A549 (cell line): ENCODE measurements at regions not wholly inside any gene's neighbourhood (a gene's known extent, or its start where the extent isn't known, plus 50 kb on each side); places are given as distances from the start of the nearest gene placed in this dataset.

Experiments used
- ATAC-seq, 2 experiments: fragments of 200-7000 bp in 1 of 2; fragments of >200 bp in 1 of 2; cut with Nextera tagmentation in 1 of 2; cut with Tn5 transposase in 1 of 2; 3 replicates each; pipeline versions ENCODE4 v1.8.0 to v1.9.1; 2018 to 2020; ENCODE audit warnings: mild to moderate bottlenecking in 1 of 2, moderate library complexity in 1 of 2
- CTCF ChIA-PET: fragments of 300-600 bp; sonication (Branson Sonifier 250); formaldehyde crosslinking; extraction: SDS; loops from one replicate; lab custom pipeline; 2021; ENCODE audit warnings: antibody characterized with exemption, inconsistent platforms; lab: Yijun Ruan, JAX
- POLR2A ChIA-PET: fragments of 350-600 bp; formaldehyde crosslinking; extraction: SDS; loops from one replicate; lab custom pipeline; 2021; ENCODE audit warnings: antibody characterized with exemption, inconsistent platforms; lab: Yijun Ruan, JAX
- DNase-seq, 2 experiments: peaks; one replicate each; pipeline versions ENCODE4 v3.0.0 to v3.0.0-alpha.2; 2011 to 2016; ENCODE audit warnings: low read depth in 1 of 2, low spot score in 1 of 2
- FAIRE-seq: peaks from 2 replicates; lab custom pipeline; 2011; peaks lifted over from hg19 to GRCh38; lab: Jason Lieb, UNC
- H3K27ac ChIP-seq, 2 experiments: fragments of >200 bp; sonication (Bioruptor Twin); formaldehyde crosslinking; 3 replicates each; pipeline ENCODE4 v1.5.1; 2016 to 2017
- H3K4me1 ChIP-seq: fragments of >200 bp; sonication (Bioruptor Twin); formaldehyde crosslinking; 3 replicates; pipeline ENCODE4 v1.6.1; 2016
- H3K4me2 ChIP-seq: fragments of >200 bp; sonication (Bioruptor Twin); formaldehyde crosslinking; 3 replicates; pipeline ENCODE4 v1.6.1; 2016
- H3K4me3 ChIP-seq: fragments of >200 bp; sonication (Bioruptor Twin); formaldehyde crosslinking; 3 replicates; pipeline ENCODE4 v1.5.1; 2016
- H3K9me3 ChIP-seq: fragments of >200 bp; sonication (Bioruptor Twin); formaldehyde crosslinking; 3 replicates; pipeline ENCODE4 v1.6.1; 2016
- BCL3 ChIP-seq: fragments of >200 bp; sonication (Bioruptor Twin); formaldehyde crosslinking; IDR thresholded peaks from 3 replicates; pipeline ENCODE4 v1.6.1; 2016
- BHLHE40 ChIP-seq: IDR thresholded peaks from 2 replicates; pipeline ENCODE4 v1.6.1; 2012; ENCODE audit warnings: low read depth, low read length, inconsistent platforms
- EHMT2 ChIP-seq: fragments of 200-600 bp; sonication (generic); IDR thresholded peaks from 2 replicates; pipeline ENCODE4 v1.6.1; 2016; ENCODE audit warnings: antibody characterized with exemption, low read depth, mild to moderate bottlenecking, moderate library complexity
- EP300 ChIP-seq, 2 experiments: fragments of >200 bp; sonication (Bioruptor Twin); formaldehyde crosslinking; IDR thresholded peaks; 2 replicates in 1 of 2; 3 replicates in 1 of 2; pipeline ENCODE4 v1.6.1; 2016 to 2017
- FOSL2 ChIP-seq, 2 experiments: fragments of 450-650 bp in 1 of 2; fragments of >200 bp in 1 of 2; sonication (Bioruptor Twin) in 1 of 2; formaldehyde crosslinking; IDR thresholded peaks; 2 replicates each; pipeline versions ENCODE4 v1.5.0 to v1.6.1; 2016 to 2020; ENCODE audit warnings: mild to moderate bottlenecking in 1 of 2, moderate library complexity in 1 of 2
- GATA3 ChIP-seq: IDR thresholded peaks from 2 replicates; pipeline ENCODE4 v1.6.1; 2012; ENCODE audit warnings: borderline replicate concordance
- HOXB5 ChIP-seq: fragments of 250-450 bp; sonication (Bioruptor Pico); IDR thresholded peaks from 2 replicates; pipeline ENCODE4 v1.5.0; 2020; ENCODE audit warnings: mild to moderate bottlenecking, moderate library complexity
- JUNB ChIP-seq: fragments of >200 bp; sonication (Bioruptor Twin); formaldehyde crosslinking; IDR thresholded peaks from 2 replicates; pipeline ENCODE4 v1.6.1; 2016
- MYC ChIP-seq: IDR thresholded peaks from 2 replicates; pipeline ENCODE4 v1.6.1; 2012; ENCODE audit warnings: mild to moderate bottlenecking, inconsistent platforms, low read length, improper control_type of control experiment, borderline replicate concordance
- NPAS2 ChIP-seq: fragments of 250-450 bp; sonication (Bioruptor Pico); IDR thresholded peaks from 2 replicates; pipeline ENCODE4 v1.8.0; 2022; ENCODE audit warnings: mild to moderate bottlenecking, moderate library complexity, borderline replicate concordance
- NR3C1 ChIP-seq: fragments of >200 bp; sonication (Bioruptor Twin); formaldehyde crosslinking; IDR thresholded peaks from 3 replicates; pipeline ENCODE4 v1.6.1; 2017
- PBX3 ChIP-seq: IDR thresholded peaks from 2 replicates; pipeline ENCODE4 v1.6.1; 2012
- POLR2AphosphoS2 ChIP-seq: conservative IDR thresholded peaks from 2 replicates; pipeline ENCODE4 v1.6.1; 2012; ENCODE audit warnings: low read length, improper control_type of control experiment, inconsistent platforms
- REST ChIP-seq: fragments of 200-600 bp; sonication (generic); IDR thresholded peaks from 2 replicates; pipeline ENCODE4 v1.6.1; 2016; ENCODE audit warnings: antibody characterized with exemption, mild to moderate bottlenecking, moderate library complexity
- RFX5 ChIP-seq: fragments of 450-650 bp; IDR thresholded peaks from 2 replicates; pipeline ENCODE4 v1.7.1; 2014; ENCODE audit warnings: antibody characterized with exemption, mild to moderate bottlenecking, moderate library complexity
- TFCP2L1 ChIP-seq: fragments of 250-450 bp; sonication (Bioruptor Pico); IDR thresholded peaks from 2 replicates; pipeline ENCODE4 v1.5.0; 2021; ENCODE audit warnings: mild to moderate bottlenecking
- ZFP36 ChIP-seq: fragments of 450-650 bp; IDR thresholded peaks from 2 replicates; pipeline ENCODE4 v1.6.1; 2014; ENCODE audit warnings: borderline replicate concordance; ENCODE audit not compliant: partially characterized antibody
- ZSCAN20 ChIP-seq: fragments of 250-450 bp; sonication (Bioruptor Pico); IDR thresholded peaks from 2 replicates; pipeline ENCODE4 v1.8.0; 2022; ENCODE audit warnings: mild to moderate bottlenecking, moderate library complexity
- WGBS: methylation state at CpG from one replicate; pipeline ENCODE4 v1.1.6; 2017; ENCODE audit errors: missing lambda C conversion rate; 5-methylcytosine and 5-hydroxymethylcytosine counted together
- TF ChIP-seq, protein P1 (sequence below): fragments of 450-650 bp; IDR thresholded peaks from 2 replicates; pipeline ENCODE4 v1.6.1; 2014; ENCODE audit warnings: antibody characterized with exemption
- TF ChIP-seq, protein P2 (sequence below): fragments of >200 bp; sonication (Bioruptor Twin); formaldehyde crosslinking; IDR thresholded peaks from 3 replicates; pipeline ENCODE4 v1.5.1; 2016
- TF ChIP-seq, protein P3 (sequence below): fragments of >200 bp; sonication (Bioruptor Twin); formaldehyde crosslinking; IDR thresholded peaks from 2 replicates; pipeline ENCODE4 v1.6.1; 2016
- TF ChIP-seq, protein P4 (sequence below): fragments of 250-450 bp; sonication (Bioruptor Pico); IDR thresholded peaks from 2 replicates; pipeline ENCODE4 v1.5.0; 2020; ENCODE audit warnings: low read depth, mild to moderate bottlenecking, moderate library complexity

DNA sequence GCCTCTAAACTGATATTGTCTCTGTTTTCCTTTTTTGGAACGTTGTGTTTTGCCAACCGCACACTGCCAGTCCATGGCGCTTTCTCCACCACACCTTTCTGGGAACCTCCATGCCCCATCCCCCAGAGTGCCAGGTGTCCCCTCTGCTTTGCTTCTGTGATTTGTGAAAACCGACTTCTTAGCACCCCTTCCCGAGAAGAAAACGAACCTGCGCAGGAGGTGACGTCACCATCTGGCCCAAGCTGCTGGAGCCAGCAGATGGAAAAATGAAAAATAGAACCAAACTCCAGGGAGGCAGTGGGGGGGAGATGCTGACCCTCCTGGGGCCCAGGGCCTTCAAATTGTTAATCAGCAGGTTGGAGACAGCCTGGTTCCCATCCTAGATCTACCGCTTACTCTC lies 103.8 kb downstream of the HTR5A start:
- WGBS = 54% methylated on average over 9 of the region's 9 CpGs
- ATAC-seq = no peak
- no peak overlapping the region for H3K4me3 ChIP-seq
- H3K9me3 ChIP-seq = no peaks in the 10 kb centered on the region
- H3K4me1 ChIP-seq = no peaks in the 10 kb centered on the region
- no peak for FAIRE-seq
- no peak overlapping the region for H3K27ac ChIP-seq
- ChIA-PET POLR2A (no interaction called here), CTCF (no interaction called here)
- TF ChIP-seq JUNB (no peak), POLR2AphosphoS2 (no peak), EHMT2 (no peak), TFCP2L1 (CRISPR knock-in tag) (no peak), HOXB5 (CRISPR knock-in tag) (no peak), RFX5 (no peak), MYC (no peak), FOSL2 (IDR thresholded peaks at IDR 0.05) (no peak), FOSL2 (CRISPR knock-in tag; IDR thresholded peaks at IDR 0.05) (no peak), GATA3 (no peak), ZSCAN20 (CRISPR knock-in tag) (no peak), BCL3 (no peak), PBX3 (no peak), ZFP36 (no peak), NR3C1 (no peak)
- TF ChIP-seq, protein P1, sequence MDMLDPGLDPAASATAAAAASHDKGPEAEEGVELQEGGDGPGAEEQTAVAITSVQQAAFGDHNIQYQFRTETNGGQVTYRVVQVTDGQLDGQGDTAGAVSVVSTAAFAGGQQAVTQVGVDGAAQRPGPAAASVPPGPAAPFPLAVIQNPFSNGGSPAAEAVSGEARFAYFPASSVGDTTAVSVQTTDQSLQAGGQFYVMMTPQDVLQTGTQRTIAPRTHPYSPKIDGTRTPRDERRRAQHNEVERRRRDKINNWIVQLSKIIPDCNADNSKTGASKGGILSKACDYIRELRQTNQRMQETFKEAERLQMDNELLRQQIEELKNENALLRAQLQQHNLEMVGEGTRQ = no peak
- TF ChIP-seq, protein P2, sequence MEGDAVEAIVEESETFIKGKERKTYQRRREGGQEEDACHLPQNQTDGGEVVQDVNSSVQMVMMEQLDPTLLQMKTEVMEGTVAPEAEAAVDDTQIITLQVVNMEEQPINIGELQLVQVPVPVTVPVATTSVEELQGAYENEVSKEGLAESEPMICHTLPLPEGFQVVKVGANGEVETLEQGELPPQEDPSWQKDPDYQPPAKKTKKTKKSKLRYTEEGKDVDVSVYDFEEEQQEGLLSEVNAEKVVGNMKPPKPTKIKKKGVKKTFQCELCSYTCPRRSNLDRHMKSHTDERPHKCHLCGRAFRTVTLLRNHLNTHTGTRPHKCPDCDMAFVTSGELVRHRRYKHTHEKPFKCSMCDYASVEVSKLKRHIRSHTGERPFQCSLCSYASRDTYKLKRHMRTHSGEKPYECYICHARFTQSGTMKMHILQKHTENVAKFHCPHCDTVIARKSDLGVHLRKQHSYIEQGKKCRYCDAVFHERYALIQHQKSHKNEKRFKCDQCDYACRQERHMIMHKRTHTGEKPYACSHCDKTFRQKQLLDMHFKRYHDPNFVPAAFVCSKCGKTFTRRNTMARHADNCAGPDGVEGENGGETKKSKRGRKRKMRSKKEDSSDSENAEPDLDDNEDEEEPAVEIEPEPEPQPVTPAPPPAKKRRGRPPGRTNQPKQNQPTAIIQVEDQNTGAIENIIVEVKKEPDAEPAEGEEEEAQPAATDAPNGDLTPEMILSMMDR = no peak
- no peak for DNase-seq
- H3K4me2 ChIP-seq = no peak overlapping the region

DNA sequence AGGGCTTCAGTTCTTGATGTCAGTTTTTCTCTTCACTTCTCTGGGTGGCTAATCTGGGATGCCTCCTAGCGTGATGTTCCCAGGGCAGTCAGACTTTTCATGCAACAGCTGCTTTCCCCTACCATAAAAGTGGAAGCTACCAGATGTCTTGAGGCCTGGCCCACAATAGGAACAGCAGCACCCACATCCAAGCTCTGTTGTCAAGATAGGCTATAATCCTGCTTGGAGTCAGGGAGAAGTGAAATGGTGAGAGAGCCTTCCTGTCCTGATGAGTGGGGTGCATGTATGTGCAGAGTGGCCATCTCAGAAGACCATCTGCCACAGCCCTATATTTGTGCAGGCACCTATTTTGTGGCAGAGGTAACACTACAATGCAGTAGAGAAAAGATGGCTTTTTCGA lies 108.0 kb downstream of the HTR5A start:
- Histone ChIP-seq H3K4me3 (no peak overlapping the region), H3K27ac (no peak overlapping the region), H3K4me2 (no peak overlapping the region), H3K4me1 (no peaks in the 10 kb centered on the region), H3K9me3 (no peaks in the 10 kb centered on the region; the same call in 1 of the 3 replicates)
- POLR2A ChIA-PET = no interaction called here
- WGBS = 13% methylated on average over 2 of the region's 2 CpGs
- TF ChIP-seq NPAS2 (no peak), EP300 (IDR thresholded peaks at IDR 0.05) (no peak), REST (no peak), BHLHE40 (no peak)
- TF ChIP-seq, protein P3, sequence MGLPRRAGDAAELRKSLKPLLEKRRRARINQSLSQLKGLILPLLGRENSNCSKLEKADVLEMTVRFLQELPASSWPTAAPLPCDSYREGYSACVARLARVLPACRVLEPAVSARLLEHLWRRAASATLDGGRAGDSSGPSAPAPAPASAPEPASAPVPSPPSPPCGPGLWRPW = no peak
- TF ChIP-seq, protein P4, sequence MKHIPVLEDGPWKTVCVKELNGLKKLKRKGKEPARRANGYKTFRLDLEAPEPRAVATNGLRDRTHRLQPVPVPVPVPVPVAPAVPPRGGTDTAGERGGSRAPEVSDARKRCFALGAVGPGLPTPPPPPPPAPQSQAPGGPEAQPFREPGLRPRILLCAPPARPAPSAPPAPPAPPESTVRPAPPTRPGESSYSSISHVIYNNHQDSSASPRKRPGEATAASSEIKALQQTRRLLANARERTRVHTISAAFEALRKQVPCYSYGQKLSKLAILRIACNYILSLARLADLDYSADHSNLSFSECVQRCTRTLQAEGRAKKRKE (CRISPR knock-in tag) = no peak
- no peak for DNase-seq
- CTCF ChIA-PET = interaction anchor here (1.1 kb wide), 1 partner anchor 166 kb away, joined by 3 read pairs; no protein-coding TSS in a partner anchor
- FAIRE-seq = no peak
- no peak for ATAC-seq
